Neuronal stem cell (in vitro differentiated cells): ENCODE measurements at regions not wholly inside any gene's neighbourhood (a gene's known extent, or its start where the extent isn't known, plus 50 kb on each side); places are given as distances from the start of the nearest gene placed in this dataset.
"Not testable (repeated sequence)": the region's sequence is repeated elsewhere in the genome, so short reads cannot be mapped to it uniquely, and the experiment has no call there.

Source experiments
- DNase-seq: peaks from one replicate; pipeline ENCODE4 v3.0.0-alpha.2; 2013; ENCODE audit warnings: low spot score
- H2AFZ ChIP-seq: one replicate; pipeline ENCODE4 v1.6.1; 2013; ENCODE audit warnings: mild to moderate bottlenecking, low read length, inconsistent platforms
- H2AK5ac ChIP-seq: 2 replicates; pipeline ENCODE4 v1.6.1; 2013; ENCODE audit warnings: low read depth, mild to moderate bottlenecking, inconsistent platforms, low read length, moderate library complexity, mixed read lengths
- H2BK120ac ChIP-seq: 2 replicates; pipeline ENCODE4 v1.6.1; 2013; ENCODE audit warnings: low read depth, mild to moderate bottlenecking, inconsistent platforms, low read length, moderate library complexity, mixed read lengths
- H2BK12ac ChIP-seq: one replicate; pipeline ENCODE4 v1.6.1; 2013; ENCODE audit warnings: low read length, inconsistent platforms
- H2BK15ac ChIP-seq: 2 replicates; pipeline ENCODE4 v1.6.1; 2013; ENCODE audit warnings: mild to moderate bottlenecking, low read length, inconsistent platforms, mixed read lengths
- H2BK5ac ChIP-seq: one replicate; pipeline ENCODE4 v1.6.1; 2013; ENCODE audit warnings: inconsistent platforms, mild to moderate bottlenecking, low read length, moderate library complexity
- H3K14ac ChIP-seq: one replicate; pipeline ENCODE4 v1.6.1; 2013; ENCODE audit warnings: low read length, inconsistent platforms
- H3K18ac ChIP-seq: 2 replicates; pipeline ENCODE4 v1.6.1; 2013; ENCODE audit warnings: low read length, inconsistent platforms
- H3K23ac ChIP-seq: 2 replicates; pipeline ENCODE4 v1.6.1; 2013; ENCODE audit warnings: low read depth, mild to moderate bottlenecking, mixed read lengths, low read length, inconsistent platforms; ENCODE audit not compliant: poor library complexity
- H3K27ac ChIP-seq: replicated peaks from 3 replicates; pipeline ENCODE4 v1.5.1; 2013; ENCODE audit warnings: low read length, inconsistent platforms
- H3K27me3 ChIP-seq, 3 experiments: 2 replicates each; pipeline ENCODE4 v1.6.1; 2013; ENCODE audit warnings: low read length in 3 of 3, mild to moderate bottlenecking in 2 of 3, inconsistent platforms in 1 of 3, low read depth in 1 of 3, mixed read lengths in 1 of 3, moderate library complexity in 1 of 3; ENCODE audit not compliant: control insufficient read depth in 3 of 3, insufficient read depth in 3 of 3
- H3K36me3 ChIP-seq, 2 donors: replicated peaks in 1 of 2; 2 replicates each; pipeline ENCODE4 v1.6.1; 2013; ENCODE audit warnings: low read length in 2 of 2; ENCODE audit not compliant: control insufficient read depth in 2 of 2, insufficient read depth in 2 of 2
- H3K4ac ChIP-seq: 2 replicates; pipeline ENCODE4 v1.6.1; 2013; ENCODE audit warnings: inconsistent platforms, mild to moderate bottlenecking, low read length, moderate library complexity
- H3K4me1 ChIP-seq, 2 donors: 1 replicate in 1 of 2; 2 replicates in 1 of 2; pipeline ENCODE4 v1.6.1; 2013; ENCODE audit warnings: low read length in 2 of 2, low read depth in 1 of 2; ENCODE audit not compliant: control insufficient read depth in 2 of 2, insufficient read depth in 1 of 2
- H3K4me2 ChIP-seq: one replicate; pipeline ENCODE4 v1.6.1; 2013; ENCODE audit warnings: mild to moderate bottlenecking, low read length, inconsistent platforms; ENCODE audit not compliant: insufficient read depth, poor library complexity, severe bottlenecking
- H3K4me3 ChIP-seq, 2 donors: 2 replicates each; pipeline ENCODE4 v1.5.1; 2013; ENCODE audit warnings: low read length in 2 of 2, mild to moderate bottlenecking in 2 of 2, inconsistent platforms in 1 of 2, moderate library complexity in 1 of 2
- H3K79me1 ChIP-seq: one replicate; pipeline ENCODE4 v1.6.1; 2013; ENCODE audit warnings: low read depth, mild to moderate bottlenecking, inconsistent platforms, low read length, moderate library complexity
- H3K9ac ChIP-seq: one replicate; pipeline ENCODE4 v1.6.1; 2013; ENCODE audit warnings: mild to moderate bottlenecking, low read depth, low read length, inconsistent platforms; ENCODE audit not compliant: poor library complexity
- H3K9me3 ChIP-seq, 2 donors: replicated peaks in 1 of 2; 2 replicates each; pipeline versions ENCODE3 to v1.6.1; 2013; ENCODE audit warnings: low read length in 2 of 2, mild to moderate bottlenecking in 2 of 2, inconsistent platforms in 1 of 2, low read depth in 1 of 2, mixed read lengths in 1 of 2, moderate library complexity in 1 of 2; ENCODE audit not compliant: control insufficient read depth in 2 of 2, insufficient read depth in 1 of 2
- H4K8ac ChIP-seq: one replicate; pipeline ENCODE4 v1.6.1; 2013; ENCODE audit warnings: low read depth, mild to moderate bottlenecking, inconsistent platforms, low read length, moderate library complexity
- H4K91ac ChIP-seq: one replicate; pipeline ENCODE4 v1.6.1; 2013; ENCODE audit warnings: low read length, low read depth, mild to moderate bottlenecking, inconsistent platforms; ENCODE audit not compliant: poor library complexity
- WGBS, 2 donors: extraction: QIAGEN DNeasy Blood & Tissue Kit; methylation state at CpG; one replicate each; pipeline ENCODE4 v1.1.7; 2013; ENCODE audit warnings: missing lambda C conversion rate in 2 of 2, mixed read lengths in 1 of 2; ENCODE audit not compliant: insufficient read length in 2 of 2, insufficient replicate concordance in 1 of 2; ENCODE audit errors: extremely low coverage in 2 of 2; 5-methylcytosine and 5-hydroxymethylcytosine counted together

DNA sequence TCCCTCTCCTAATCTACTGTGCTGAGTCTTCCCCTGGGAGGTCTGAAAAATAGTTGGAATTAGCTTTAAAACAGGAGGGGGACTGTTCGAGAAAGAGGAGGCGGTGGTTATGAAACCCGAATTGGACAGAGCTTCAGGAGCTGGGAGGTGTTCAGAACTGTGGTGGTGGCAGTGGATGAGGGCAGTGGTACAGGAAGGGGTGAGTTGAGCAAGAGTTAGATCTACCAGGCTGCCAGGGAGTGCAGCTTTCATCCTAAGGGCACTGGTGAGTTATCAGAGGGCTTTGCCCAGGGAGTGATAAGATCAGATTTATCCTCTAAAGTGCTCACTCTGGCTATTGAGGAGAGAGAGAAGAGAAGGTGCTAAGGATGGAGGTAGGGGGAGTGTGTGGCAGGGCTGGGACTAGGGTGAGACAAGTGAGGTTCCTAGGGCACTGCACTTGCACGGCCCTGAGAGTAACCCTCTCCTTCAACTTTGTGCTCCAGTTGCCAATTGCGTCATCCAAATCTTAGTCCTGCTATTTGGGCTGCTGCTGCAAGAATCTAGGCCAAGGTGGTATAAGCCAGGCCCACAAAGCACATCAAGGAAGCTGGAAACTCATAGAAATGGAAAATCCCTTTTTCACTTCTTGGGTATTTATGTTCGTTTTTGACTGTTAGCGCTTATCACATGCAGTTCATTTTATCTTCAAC is 540.3 kb downstream of the XYLT1 start:
- no peaks in the 10 kb centered on the region for H3K4me1 ChIP-seq
- no peaks in the 10 kb centered on the region for H3K79me1 ChIP-seq
- H3K36me3 ChIP-seq = no peaks in the 10 kb centered on the region
- no peak overlapping the region for H2BK15ac ChIP-seq
- H3K4ac ChIP-seq = no peak overlapping the region
- H3K27ac ChIP-seq = no peak overlapping the region
- peaks cover 0 to 2% (median 0%) of the 10 kb centered on the region in 3 experiments for H3K27me3 ChIP-seq
- H3K4me3 ChIP-seq = no peak overlapping the region
- no peak overlapping the region for H2BK12ac ChIP-seq
- H2BK120ac ChIP-seq = no peak overlapping the region
- H3K9me3 ChIP-seq = no peaks in the 10 kb centered on the region
- no peak overlapping the region for H3K18ac ChIP-seq
- H3K23ac ChIP-seq = no peak overlapping the region
- DNase-seq = no peak
- no peak overlapping the region for H2AFZ ChIP-seq
- H4K91ac ChIP-seq = no peak overlapping the region
- H3K9ac ChIP-seq = no peak overlapping the region
- no peak overlapping the region for H2AK5ac ChIP-seq
- no peak overlapping the region for H4K8ac ChIP-seq
- WGBS, 2 donors = no CpG with 5 or more reads among the region's 7 CpGs
- no peak overlapping the region for H2BK5ac ChIP-seq
- H3K4me2 ChIP-seq = no peak overlapping the region
- no peak overlapping the region for H3K14ac ChIP-seq

DNA sequence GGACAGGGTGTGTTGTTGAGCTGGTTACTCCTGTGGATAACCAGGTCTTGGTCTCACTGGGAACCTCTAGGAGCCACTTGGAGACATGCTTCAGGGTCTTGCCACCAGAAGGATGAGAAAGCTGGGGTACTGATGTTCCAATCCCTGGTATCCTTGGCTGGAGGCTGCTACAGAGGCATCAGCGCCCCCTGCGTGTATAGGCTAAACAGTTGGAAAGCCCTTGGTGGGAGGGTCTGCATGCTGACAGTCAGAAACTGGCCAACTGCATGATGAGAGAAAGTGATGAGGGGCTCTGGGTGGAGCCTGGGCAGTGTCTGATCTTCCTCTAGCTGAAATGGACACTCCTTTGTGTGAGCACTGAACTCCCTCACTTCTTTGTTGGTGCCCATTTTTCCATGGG is 536.9 kb downstream of the XYLT1 start:
- Histone ChIP-seq H2BK15ac (no peak overlapping the region), H3K9ac (no peak overlapping the region), H2BK5ac (no peak overlapping the region), H3K4me1 (no peaks in the 10 kb centered on the region), H3K23ac (no peak overlapping the region), H2AFZ (no peak overlapping the region), H4K91ac (no peak overlapping the region), H3K4me2 (no peak overlapping the region), H2BK12ac (no peak overlapping the region), H3K14ac (no peak overlapping the region), H3K4ac (no peak overlapping the region), H3K4me3 (no peak overlapping the region), H4K8ac (no peak overlapping the region), H3K79me1 (no peaks in the 10 kb centered on the region), H3K27me3 (no peaks in the 10 kb centered on the region), H3K18ac (peak overlapping the region; percentile 49), H3K36me3 (no peaks in the 10 kb centered on the region), H3K9me3 (no peaks in the 10 kb centered on the region), H2AK5ac (no peak overlapping the region), H2BK120ac (no peak overlapping the region), H3K27ac (no peak overlapping the region)
- DNase-seq = no peak
- no CpG with 5 or more reads among the region's 2 CpGs for WGBS, 2 donors

GRCh38 chr16:16934660-16935059 is 536.1 kb downstream of the XYLT1 start:
- H3K18ac ChIP-seq = no peak overlapping the region
- H3K9me3 ChIP-seq = no peaks in the 10 kb centered on the region
- no peak overlapping the region for H3K4me2 ChIP-seq
- H2BK120ac ChIP-seq = no peak overlapping the region
- H3K79me1 ChIP-seq = no peaks in the 10 kb centered on the region
- no peak overlapping the region for H4K91ac ChIP-seq
- no peaks in the 10 kb centered on the region for H3K36me3 ChIP-seq
- H3K4ac ChIP-seq = no peak overlapping the region
- H2AK5ac ChIP-seq = no peak overlapping the region
- H2AFZ ChIP-seq = no peak overlapping the region
- no peaks in the 10 kb centered on the region for H3K27me3 ChIP-seq
- H4K8ac ChIP-seq = no peak overlapping the region
- H2BK15ac ChIP-seq = no peak overlapping the region
- H2BK5ac ChIP-seq = no peak overlapping the region
- H3K14ac ChIP-seq = no peak overlapping the region
- no peak overlapping the region for H3K27ac ChIP-seq
- no CpG with 5 or more reads among the region's 7 CpGs for WGBS, 2 donors
- H3K23ac ChIP-seq = no peak overlapping the region
- H3K4me3 ChIP-seq = no peak overlapping the region
- DNase-seq = no peak
- no peak overlapping the region for H3K9ac ChIP-seq
- H3K4me1 ChIP-seq = no peaks in the 10 kb centered on the region
- no peak overlapping the region for H2BK12ac ChIP-seq

GRCh38 chr16:16935909-16936308 is 534.9 kb downstream of the XYLT1 start:
- H3K36me3 ChIP-seq = not testable (repeated sequence)

More at GRCh38 chr16:16935909-16936308, 534.9 kb downstream of the XYLT1 start:
- not testable (repeated sequence) for H3K4me1 ChIP-seq, H2BK120ac ChIP-seq, H3K9ac ChIP-seq, H3K9me3 ChIP-seq, H3K4me3 ChIP-seq, H2AK5ac ChIP-seq, H3K18ac ChIP-seq, H4K8ac ChIP-seq, H4K91ac ChIP-seq, H3K23ac ChIP-seq, H2BK15ac ChIP-seq, H3K14ac ChIP-seq, H3K4ac ChIP-seq, DNase-seq, H3K27ac ChIP-seq, H3K79me1 ChIP-seq, H2BK5ac ChIP-seq, H2AFZ ChIP-seq, H2BK12ac ChIP-seq, H3K27me3 ChIP-seq, H3K4me2 ChIP-seq
- no CpG with 5 or more reads among the region's 4 CpGs for WGBS, 2 donors
